ENCODE measurements at regions not wholly inside any gene's neighbourhood (a gene's known extent, or its start where the extent isn't known, plus 50 kb on each side); places are given as distances from the start of the nearest gene placed in this dataset.

DNA sequence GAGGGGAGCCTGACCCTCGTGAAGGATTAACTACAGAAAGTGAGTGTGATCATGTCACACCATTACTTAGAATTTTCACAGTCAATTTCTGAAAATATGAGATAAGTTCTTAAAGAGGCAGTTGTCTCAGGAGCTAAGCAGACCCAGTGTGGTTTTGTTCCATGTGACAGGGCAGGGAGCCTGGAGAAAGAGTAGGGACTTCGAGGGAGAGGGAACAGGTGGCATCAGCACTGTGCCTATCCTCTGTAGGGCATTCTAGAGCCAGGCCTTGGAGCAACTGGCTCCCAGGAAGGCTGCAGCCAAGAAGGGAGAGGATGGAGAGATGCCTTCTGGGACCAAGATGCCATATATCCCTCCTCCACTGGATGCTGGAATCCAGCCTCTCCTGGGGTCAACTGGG is 183.0 kb downstream of the TSHZ3 start:
- TF ChIP-seq POLR2AphosphoS5 (IDR thresholded peaks at IDR 0.05; ENCODE audit: low read depth): no peak
- TF ChIP-seq GABPA (IDR thresholded peaks at IDR 0.05; ENCODE audit: low read depth): no peak
- TF ChIP-seq, protein P1, sequence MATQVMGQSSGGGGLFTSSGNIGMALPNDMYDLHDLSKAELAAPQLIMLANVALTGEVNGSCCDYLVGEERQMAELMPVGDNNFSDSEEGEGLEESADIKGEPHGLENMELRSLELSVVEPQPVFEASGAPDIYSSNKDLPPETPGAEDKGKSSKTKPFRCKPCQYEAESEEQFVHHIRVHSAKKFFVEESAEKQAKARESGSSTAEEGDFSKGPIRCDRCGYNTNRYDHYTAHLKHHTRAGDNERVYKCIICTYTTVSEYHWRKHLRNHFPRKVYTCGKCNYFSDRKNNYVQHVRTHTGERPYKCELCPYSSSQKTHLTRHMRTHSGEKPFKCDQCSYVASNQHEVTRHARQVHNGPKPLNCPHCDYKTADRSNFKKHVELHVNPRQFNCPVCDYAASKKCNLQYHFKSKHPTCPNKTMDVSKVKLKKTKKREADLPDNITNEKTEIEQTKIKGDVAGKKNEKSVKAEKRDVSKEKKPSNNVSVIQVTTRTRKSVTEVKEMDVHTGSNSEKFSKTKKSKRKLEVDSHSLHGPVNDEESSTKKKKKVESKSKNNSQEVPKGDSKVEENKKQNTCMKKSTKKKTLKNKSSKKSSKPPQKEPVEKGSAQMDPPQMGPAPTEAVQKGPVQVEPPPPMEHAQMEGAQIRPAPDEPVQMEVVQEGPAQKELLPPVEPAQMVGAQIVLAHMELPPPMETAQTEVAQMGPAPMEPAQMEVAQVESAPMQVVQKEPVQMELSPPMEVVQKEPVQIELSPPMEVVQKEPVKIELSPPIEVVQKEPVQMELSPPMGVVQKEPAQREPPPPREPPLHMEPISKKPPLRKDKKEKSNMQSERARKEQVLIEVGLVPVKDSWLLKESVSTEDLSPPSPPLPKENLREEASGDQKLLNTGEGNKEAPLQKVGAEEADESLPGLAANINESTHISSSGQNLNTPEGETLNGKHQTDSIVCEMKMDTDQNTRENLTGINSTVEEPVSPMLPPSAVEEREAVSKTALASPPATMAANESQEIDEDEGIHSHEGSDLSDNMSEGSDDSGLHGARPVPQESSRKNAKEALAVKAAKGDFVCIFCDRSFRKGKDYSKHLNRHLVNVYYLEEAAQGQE (IDR thresholded peaks at IDR 0.05; ENCODE audit: insufficient replicate concordance, low read depth): no peak
- TF ChIP-seq SPI1 (IDR thresholded peaks at IDR 0.05; ENCODE audit: borderline replicate concordance, low read depth): no peak
- TF ChIP-seq, protein P2, sequence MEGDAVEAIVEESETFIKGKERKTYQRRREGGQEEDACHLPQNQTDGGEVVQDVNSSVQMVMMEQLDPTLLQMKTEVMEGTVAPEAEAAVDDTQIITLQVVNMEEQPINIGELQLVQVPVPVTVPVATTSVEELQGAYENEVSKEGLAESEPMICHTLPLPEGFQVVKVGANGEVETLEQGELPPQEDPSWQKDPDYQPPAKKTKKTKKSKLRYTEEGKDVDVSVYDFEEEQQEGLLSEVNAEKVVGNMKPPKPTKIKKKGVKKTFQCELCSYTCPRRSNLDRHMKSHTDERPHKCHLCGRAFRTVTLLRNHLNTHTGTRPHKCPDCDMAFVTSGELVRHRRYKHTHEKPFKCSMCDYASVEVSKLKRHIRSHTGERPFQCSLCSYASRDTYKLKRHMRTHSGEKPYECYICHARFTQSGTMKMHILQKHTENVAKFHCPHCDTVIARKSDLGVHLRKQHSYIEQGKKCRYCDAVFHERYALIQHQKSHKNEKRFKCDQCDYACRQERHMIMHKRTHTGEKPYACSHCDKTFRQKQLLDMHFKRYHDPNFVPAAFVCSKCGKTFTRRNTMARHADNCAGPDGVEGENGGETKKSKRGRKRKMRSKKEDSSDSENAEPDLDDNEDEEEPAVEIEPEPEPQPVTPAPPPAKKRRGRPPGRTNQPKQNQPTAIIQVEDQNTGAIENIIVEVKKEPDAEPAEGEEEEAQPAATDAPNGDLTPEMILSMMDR (IDR thresholded peaks at IDR 0.05; ENCODE audit: insufficient read depth, low read length): no peak
- no peak overlapping the region for H3K4me3 ChIP-seq (replicated peaks; ENCODE audit: insufficient read depth, low read length)
- no peak overlapping the region for H3K27ac ChIP-seq (replicated peaks)
- no peak for DNase-seq (ENCODE audit: low read depth in 1 of 2, low spot score in 1 of 2)
- peaks cover 8% of the 10 kb centered on the region for H3K27me3 ChIP-seq (ENCODE audit: insufficient read depth, poor library complexity, severe bottlenecking)

DNA sequence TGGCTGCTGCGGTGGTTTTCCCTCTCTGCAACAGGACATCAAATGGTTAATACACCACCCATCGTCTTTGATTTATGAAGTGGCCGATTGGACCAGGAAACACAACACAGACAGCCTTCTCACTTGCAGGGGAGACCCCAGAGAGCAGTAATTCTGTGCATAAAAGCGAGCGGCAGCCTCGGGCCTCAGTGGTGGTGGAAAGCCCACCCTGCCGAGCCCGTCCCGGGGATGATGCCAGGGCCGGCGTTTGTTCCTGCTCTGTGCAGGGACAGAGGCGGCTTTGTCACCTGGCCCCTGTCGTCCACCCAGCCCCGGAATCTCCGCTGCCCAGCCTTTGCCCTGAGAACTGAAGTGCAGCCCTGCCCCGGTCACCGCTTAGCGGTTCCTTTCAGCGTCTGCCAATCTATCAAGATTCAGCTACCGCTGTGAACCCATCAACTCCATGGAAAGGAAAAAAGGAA is 184.4 kb downstream of the TSHZ3 start:
- TF ChIP-seq, protein P1 (IDR thresholded peaks at IDR 0.05; ENCODE audit: insufficient replicate concordance, low read depth): no peak
- TF ChIP-seq, protein P2 (IDR thresholded peaks at IDR 0.05; ENCODE audit: insufficient read depth, low read length): no peak
- TF ChIP-seq SPI1 (IDR thresholded peaks at IDR 0.05; ENCODE audit: borderline replicate concordance, low read depth) (no peak), POLR2AphosphoS5 (IDR thresholded peaks at IDR 0.05; ENCODE audit: low read depth) (no peak), GABPA (IDR thresholded peaks at IDR 0.05; ENCODE audit: low read depth) (no peak)
- H3K27ac ChIP-seq (replicated peaks): no peak overlapping the region
- no peak for DNase-seq (ENCODE audit: low read depth in 1 of 2, low spot score in 1 of 2)
- peaks cover 8% of the 10 kb centered on the region for H3K27me3 ChIP-seq (ENCODE audit: insufficient read depth, poor library complexity, severe bottlenecking)
- H3K4me3 ChIP-seq (replicated peaks; ENCODE audit: insufficient read depth, low read length): no peak overlapping the region

DNA sequence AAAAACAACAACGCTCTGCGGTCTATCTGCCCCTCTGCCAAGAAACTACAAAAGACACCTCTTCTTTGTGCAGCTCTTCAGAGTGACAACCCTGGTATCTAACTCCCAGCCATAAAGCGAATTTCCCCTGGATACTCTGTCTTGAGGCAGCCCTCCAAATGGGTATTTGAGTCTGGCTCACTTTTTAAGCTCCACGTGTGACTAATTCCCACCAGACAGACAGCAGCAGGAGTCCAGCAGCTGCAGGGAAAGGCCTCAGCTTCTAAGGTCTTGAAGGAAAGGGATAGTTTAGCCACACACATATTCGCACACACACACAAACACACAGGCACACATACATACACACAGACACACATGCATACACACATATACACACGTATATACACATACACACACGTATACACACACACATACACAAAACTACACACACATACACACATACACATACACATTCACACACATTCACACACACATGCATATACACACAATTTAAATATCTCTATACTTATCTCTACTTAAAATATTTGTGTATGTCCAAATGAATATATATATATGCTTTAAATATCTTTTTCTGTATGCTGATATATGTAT is 188.8 kb downstream of the TSHZ3 start:
- no peak for DNase-seq (ENCODE audit: low read depth in 1 of 2, low spot score in 1 of 2)
- Histone ChIP-seq H3K4me3 (replicated peaks; ENCODE audit: insufficient read depth, low read length) (no peak overlapping the region), H3K27me3 (ENCODE audit: insufficient read depth, poor library complexity, severe bottlenecking) (no peaks in the 10 kb centered on the region), H3K27ac (replicated peaks) (no peak overlapping the region)
- TF ChIP-seq POLR2AphosphoS5 (IDR thresholded peaks at IDR 0.05; ENCODE audit: low read depth) (no peak), GABPA (IDR thresholded peaks at IDR 0.05; ENCODE audit: low read depth) (no peak), SPI1 (IDR thresholded peaks at IDR 0.05; ENCODE audit: borderline replicate concordance, low read depth) (no peak)
- TF ChIP-seq, protein P1 (IDR thresholded peaks at IDR 0.05; ENCODE audit: insufficient replicate concordance, low read depth): no peak
- TF ChIP-seq, protein P2 (IDR thresholded peaks at IDR 0.05; ENCODE audit: insufficient read depth, low read length): no peak
